BE2C (cell line): ENCODE measurements at regions not wholly inside any gene's neighbourhood (a gene's known extent, or its start where the extent isn't known, plus 50 kb on each side); places are given as distances from the start of the nearest gene placed in this dataset.
A peak's percentile ranks its signal among the peaks of the same experiment; 100 is the strongest.

Experiments used
- DNase-seq: peaks from one replicate; pipeline ENCODE4 v3.0.0-alpha.2; 2020
- H3K27me3 ChIP-seq: fragments of 250-450 bp; sonication (Bioruptor Pico); 2 replicates; pipeline ENCODE4 v1.5.1; 2020; ENCODE audit warnings: mild to moderate bottlenecking
- H3K36me3 ChIP-seq: fragments of 250-450 bp; sonication (Bioruptor Pico); 2 replicates; pipeline ENCODE4 v1.5.1; 2020; ENCODE audit warnings: mild to moderate bottlenecking
- H3K4me1 ChIP-seq: fragments of 250-450 bp; sonication (Bioruptor Pico); 2 replicates; pipeline ENCODE4 v1.5.1; 2020
- H3K4me3 ChIP-seq: 2 replicates; pipeline ENCODE4 v1.5.1; 2011; ENCODE audit warnings: low read depth, low read length
- H3K9me3 ChIP-seq: fragments of 250-450 bp; sonication (Bioruptor Pico); 2 replicates; pipeline ENCODE4 v1.5.1; 2020
- TF ChIP-seq, protein P1 (sequence below): IDR thresholded peaks from 2 replicates; pipeline ENCODE4 v1.5.1; 2012; ENCODE audit warnings: mild to moderate bottlenecking, low read depth, low read length

- no peaks in the 10 kb centered on the region for H3K4me1 ChIP-seq
- no peak for DNase-seq
- H3K4me3 ChIP-seq, result no peak overlapping the region
- H3K36me3 ChIP-seq, result no peaks in the 10 kb centered on the region
- H3K9me3 ChIP-seq, result no peaks in the 10 kb centered on the region
- TF ChIP-seq, protein P1, sequence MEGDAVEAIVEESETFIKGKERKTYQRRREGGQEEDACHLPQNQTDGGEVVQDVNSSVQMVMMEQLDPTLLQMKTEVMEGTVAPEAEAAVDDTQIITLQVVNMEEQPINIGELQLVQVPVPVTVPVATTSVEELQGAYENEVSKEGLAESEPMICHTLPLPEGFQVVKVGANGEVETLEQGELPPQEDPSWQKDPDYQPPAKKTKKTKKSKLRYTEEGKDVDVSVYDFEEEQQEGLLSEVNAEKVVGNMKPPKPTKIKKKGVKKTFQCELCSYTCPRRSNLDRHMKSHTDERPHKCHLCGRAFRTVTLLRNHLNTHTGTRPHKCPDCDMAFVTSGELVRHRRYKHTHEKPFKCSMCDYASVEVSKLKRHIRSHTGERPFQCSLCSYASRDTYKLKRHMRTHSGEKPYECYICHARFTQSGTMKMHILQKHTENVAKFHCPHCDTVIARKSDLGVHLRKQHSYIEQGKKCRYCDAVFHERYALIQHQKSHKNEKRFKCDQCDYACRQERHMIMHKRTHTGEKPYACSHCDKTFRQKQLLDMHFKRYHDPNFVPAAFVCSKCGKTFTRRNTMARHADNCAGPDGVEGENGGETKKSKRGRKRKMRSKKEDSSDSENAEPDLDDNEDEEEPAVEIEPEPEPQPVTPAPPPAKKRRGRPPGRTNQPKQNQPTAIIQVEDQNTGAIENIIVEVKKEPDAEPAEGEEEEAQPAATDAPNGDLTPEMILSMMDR, result no peak
- no peaks in the 10 kb centered on the region for H3K27me3 ChIP-seq
Observed at GRCh38 chr4:13112030-13112429, 372.1 kb downstream of the RAB28 start.

GRCh38 chr4:13109536-13109935 lies 374.6 kb downstream of the RAB28 start:
- no peaks in the 10 kb centered on the region for H3K9me3 ChIP-seq
- H3K27me3 ChIP-seq, result no peaks in the 10 kb centered on the region
- no peaks in the 10 kb centered on the region for H3K4me1 ChIP-seq
- no peaks in the 10 kb centered on the region for H3K36me3 ChIP-seq
- H3K4me3 ChIP-seq, result no peak overlapping the region
- no peak for DNase-seq
- TF ChIP-seq, protein P1, result no peak

DNA sequence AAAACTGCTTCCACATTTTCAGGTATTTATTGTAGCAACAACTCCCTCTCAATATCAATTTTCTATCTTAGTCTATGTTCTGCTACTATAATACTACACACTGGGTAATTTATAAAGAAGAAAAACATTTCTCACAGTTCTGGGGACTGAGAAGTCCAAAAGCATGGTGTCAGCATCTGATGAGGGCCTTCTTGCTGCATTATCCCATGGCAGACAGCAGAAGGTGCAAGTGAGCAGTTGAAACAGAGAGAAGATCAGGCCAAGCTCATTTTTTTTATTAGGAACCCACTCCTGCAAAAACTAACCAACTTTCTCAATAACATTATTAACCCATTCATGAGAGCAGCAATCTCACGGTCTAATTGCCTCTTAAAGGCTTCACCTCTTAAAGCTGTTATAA lies 376.0 kb downstream of the RAB28 start:
- Histone ChIP-seq H3K4me1 (no peaks in the 10 kb centered on the region), H3K27me3 (no peaks in the 10 kb centered on the region), H3K9me3 (no peaks in the 10 kb centered on the region), H3K36me3 (no peaks in the 10 kb centered on the region), H3K4me3 (no peak overlapping the region)
- TF ChIP-seq, protein P1, result peak; percentile 20
- no peak for DNase-seq

DNA sequence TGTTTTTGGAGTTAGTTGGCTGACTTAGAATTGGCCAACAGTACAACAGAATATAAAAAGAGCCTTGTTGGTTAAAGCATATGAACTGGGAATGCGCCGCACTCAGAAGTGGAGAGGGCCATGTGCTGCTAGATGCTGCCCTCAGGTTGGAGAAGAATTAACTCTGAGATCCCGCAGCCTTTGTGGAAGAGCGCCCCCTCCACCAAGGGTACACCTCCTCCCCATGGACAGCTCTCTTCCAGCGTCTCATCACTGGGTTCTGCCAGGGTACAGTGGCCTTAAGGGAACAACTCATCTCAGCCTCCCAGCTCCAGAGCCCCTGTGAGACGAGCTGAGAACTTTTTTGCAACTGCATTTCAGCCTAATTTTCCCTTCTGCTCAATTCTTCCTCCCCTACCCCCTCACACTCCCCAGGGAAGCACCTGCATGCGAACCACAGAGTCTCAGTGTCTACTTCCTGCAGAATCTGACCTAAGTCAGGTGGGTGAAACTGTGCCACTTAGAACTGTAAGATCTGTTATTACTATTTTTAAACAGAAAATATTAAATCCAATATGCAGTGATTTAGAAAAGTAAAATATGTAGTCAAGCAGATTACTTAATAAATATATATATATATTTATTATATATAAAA lies 380.6 kb downstream of the RAB28 start:
- Histone ChIP-seq H3K4me3 (no peak overlapping the region), H3K36me3 (no peaks in the 10 kb centered on the region), H3K4me1 (no peaks in the 10 kb centered on the region), H3K9me3 (no peaks in the 10 kb centered on the region), H3K27me3 (no peaks in the 10 kb centered on the region)
- DNase-seq, result no peak
- TF ChIP-seq, protein P1, result no peak

DNA sequence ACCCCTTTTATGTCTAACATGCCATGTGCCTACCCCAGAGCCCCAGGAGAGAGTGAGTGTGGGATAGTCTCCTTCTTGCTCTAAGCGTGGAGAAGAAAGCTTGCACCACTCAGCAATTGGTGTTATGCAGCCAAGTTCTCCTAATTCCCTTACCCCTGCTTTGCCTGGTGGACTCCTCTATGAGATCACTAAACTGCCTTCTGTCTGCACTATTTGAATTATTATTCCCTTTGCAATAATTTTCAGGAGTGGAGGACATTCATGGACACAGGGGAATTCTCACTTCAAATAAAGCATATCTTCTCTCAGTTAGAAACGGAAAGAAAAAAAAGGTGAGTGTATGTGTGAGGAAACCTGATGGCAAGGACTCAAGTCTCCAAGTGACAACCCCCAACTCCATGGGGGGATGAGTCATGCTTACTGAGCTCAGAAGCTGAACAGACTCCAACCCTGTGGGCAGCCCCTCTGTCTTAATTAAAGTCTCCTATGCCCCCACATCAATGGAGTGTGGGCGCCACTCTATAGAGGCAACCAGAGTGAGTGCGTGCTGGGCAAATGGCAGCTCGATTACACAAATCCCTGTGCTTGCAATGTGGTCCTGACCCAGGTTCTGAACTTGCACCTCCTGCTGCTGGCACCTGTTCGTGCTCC lies 381.9 kb downstream of the RAB28 start:
- Histone ChIP-seq H3K4me1 (no peaks in the 10 kb centered on the region), H3K36me3 (no peaks in the 10 kb centered on the region), H3K4me3 (no peak overlapping the region), H3K9me3 (no peaks in the 10 kb centered on the region), H3K27me3 (no peaks in the 10 kb centered on the region)
- TF ChIP-seq, protein P1, result no peak
- DNase-seq, result no peak

- H3K4me3 ChIP-seq, result no peak overlapping the region
- no peak for DNase-seq
- TF ChIP-seq, protein P1, result no peak
- no peaks in the 10 kb centered on the region for H3K4me1 ChIP-seq
- H3K9me3 ChIP-seq, result no peaks in the 10 kb centered on the region
- no peaks in the 10 kb centered on the region for H3K36me3 ChIP-seq
- H3K27me3 ChIP-seq, result no peaks in the 10 kb centered on the region
Observed at GRCh38 chr4:13097971-13098370, 386.2 kb downstream of the RAB28 start.
